HuH-7.5 (cell line): ENCODE measurements at regions not wholly inside any gene's neighbourhood (a gene's known extent, or its start where the extent isn't known, plus 50 kb on each side); places are given as distances from the start of the nearest gene placed in this dataset.

Experiments
- DNase-seq: peaks from one replicate; pipeline ENCODE4 v3.0.0; 2011; ENCODE audit warnings: low spot score

GRCh38 chr12:107891967-107892366 is 117.5 kb downstream of the ASCL4 start:
- no peak for DNase-seq

- no peak for DNase-seq
These were observed 120.1 kb downstream of the ASCL4 start for GRCh38 chr12:107894589-107894988.

- no peak for DNase-seq
These were observed 121.5 kb downstream of the ASCL4 start for GRCh38 chr12:107895966-107896365.

- DNase-seq, result no peak
These were observed 126.1 kb downstream of the ASCL4 start for GRCh38 chr12:107900588-107900987.

DNA sequence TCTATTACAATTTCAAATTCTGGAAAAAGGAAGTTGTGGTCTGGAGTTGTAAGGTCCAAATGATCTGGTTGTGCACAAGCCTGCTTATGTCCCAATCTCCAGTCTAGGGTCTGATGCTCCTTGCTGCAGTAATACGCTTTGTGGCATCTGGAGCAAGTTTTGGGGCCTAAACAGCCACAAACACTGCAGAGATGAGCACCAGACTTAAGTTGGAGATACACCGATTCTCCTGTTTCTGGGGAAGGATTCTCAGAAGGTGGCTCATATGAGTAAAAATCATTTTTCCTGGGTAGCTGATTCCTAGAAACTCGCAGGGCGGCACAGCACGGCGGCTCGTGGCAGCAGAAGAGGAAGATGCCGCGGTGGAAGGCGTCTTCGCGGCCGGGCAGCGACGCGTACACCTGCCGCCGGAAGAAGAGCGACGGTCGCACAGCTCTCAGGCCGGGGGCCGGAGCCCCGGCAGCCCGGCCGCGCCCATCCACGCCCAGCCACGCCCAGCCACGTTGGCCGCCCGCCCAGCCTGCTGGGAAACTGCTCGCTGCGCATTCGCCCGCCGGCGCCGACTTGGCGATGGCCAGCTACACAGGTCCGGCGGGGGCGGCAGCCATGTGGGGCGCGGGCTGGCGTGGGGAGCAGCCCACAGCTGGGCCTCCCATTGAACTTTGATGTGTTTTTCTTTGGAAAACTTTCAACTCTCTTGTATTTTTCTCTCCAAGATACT is 129.0 kb downstream of the ASCL4 start:
- no peak for DNase-seq

DNA sequence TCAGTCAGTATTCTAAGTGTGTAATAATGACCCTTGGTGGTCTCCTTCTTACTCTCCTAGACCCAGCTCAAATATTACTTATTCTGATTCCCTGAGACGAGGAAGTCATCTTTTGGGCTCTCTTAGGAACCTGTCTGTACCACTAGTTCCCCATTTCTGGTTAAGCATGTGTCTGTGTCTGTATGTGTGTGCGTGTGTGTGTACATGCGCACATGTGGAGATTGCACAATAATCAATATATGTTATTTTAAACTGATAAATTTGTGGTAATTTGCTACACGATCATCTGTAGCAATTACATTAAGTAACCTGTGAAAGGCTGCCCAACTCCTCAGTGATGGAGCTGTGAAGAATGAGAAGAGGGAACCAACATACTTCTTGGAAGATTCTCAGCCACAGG is 132.2 kb downstream of the ASCL4 start:
- no peak for DNase-seq

GRCh38 chr12:107912421-107913004 is 138.0 kb downstream of the ASCL4 start:
- DNase-seq, result peak; percentile 30

- no peak for DNase-seq
These were observed 140.0 kb downstream of the ASCL4 start for GRCh38 chr12:107914460-107914977.

DNA sequence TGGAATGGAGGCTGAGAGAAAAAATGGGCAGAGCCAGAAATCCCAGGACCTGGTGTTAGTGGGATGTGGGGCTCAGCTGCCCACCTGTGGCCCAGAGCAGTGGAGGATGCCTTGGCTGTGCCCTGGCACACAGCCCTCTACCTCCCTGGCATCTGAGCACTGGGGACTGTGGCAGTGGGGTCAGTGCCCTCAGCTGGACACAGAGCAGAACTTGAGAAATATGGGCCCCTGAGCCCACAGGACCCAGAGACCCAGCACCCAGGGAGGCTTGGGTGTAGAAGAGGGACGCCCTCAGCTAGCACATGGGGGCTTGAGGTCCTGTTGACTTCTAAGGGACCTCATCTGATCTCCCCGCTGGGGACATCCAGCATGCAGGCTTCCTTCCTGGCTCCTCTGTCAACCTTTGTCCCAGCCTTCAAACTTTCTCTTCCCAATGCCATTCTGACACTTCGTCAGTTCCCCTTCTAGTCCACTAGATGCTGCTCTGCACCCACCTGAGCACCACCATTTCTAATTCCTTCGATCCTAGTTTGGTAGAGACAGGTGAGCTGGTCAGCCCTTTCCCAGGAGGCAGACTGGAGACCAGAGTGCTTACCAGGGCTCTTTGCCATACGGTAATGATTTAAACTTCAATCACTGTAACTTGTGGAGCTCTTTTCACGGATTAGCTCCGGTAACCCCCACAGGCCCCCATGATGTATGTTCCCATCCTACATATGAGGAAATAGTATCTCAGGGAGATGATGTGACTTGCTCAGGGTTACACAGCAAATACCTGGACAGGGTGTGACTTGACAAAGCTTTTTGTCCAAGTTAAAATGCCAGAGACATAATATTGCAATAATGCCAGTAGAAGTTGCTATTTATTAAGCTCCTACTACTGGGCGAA is 143.7 kb downstream of the ASCL4 start:
- peak; percentile 34 for DNase-seq

DNA sequence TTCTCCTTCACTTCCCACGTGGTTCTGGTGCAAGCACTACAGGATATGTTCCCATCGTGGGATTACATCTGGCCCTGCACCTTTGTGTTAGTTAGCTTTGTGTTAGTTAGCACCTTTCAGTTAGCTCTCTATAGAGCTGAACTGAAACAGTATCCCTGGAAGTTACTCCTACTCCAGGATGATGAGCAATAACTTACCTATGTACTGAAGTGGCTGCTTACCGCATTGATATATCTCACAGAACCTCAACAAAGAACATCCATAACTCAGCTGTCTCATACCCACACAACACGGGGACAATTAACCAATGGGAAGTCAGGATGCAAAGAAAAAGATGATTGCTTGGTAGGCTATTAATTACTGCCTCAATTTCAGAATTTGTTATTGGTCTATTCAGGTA is 146.6 kb downstream of the ASCL4 start:
- no peak for DNase-seq

GRCh38 chr12:107925125-107925524 is 150.6 kb downstream of the ASCL4 start:
- no peak for DNase-seq

- DNase-seq, result no peak
These were observed 154.9 kb downstream of the ASCL4 start for GRCh38 chr12:107929436-107929835.

DNA sequence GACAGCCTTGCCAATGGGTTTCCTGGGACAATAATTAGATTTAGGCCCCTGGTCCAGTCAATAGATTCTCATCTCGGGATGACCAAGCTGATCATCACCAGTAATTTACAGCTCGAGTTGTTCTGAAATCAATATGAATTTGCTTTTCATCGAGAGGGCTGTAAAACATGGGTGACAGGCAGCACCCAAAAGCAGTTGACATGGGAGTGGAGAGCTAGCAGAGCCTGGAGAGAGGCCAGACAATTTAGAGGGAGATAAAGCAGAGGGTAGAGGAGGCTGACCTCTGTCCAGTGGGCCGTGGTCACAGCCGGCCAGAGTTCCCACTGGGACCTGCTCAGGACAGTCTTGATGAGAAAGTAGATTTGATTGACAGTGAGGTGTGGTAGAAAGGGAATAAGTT is 157.3 kb downstream of the ASCL4 start:
- DNase-seq, result no peak

DNA sequence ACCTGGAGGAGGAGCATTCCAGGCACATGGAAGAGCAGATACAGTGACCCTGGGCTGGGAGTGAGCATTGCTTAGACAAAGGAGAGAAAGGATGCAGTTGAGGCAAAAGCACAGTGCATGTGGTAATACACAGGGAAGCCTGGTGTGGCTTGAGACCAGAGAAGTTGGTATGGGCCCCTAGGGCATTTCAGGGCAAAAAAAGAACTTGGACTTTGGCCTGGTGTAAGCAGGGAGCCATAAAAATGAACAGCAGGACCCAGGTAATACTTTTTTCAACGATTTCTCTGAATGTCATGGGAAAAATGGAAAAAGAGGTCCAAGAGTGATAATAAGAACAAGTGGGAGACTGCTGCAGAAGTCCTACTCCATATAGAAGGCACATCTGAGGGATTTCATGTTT is 163.9 kb downstream of the ASCL4 start:
- no peak for DNase-seq

GRCh38 chr12:107948391-107948945 is 174.0 kb downstream of the ASCL4 start:
- DNase-seq, result no peak

GRCh38 chr12:107951024-107951423 is 176.5 kb downstream of the ASCL4 start:
- no peak for DNase-seq

DNA sequence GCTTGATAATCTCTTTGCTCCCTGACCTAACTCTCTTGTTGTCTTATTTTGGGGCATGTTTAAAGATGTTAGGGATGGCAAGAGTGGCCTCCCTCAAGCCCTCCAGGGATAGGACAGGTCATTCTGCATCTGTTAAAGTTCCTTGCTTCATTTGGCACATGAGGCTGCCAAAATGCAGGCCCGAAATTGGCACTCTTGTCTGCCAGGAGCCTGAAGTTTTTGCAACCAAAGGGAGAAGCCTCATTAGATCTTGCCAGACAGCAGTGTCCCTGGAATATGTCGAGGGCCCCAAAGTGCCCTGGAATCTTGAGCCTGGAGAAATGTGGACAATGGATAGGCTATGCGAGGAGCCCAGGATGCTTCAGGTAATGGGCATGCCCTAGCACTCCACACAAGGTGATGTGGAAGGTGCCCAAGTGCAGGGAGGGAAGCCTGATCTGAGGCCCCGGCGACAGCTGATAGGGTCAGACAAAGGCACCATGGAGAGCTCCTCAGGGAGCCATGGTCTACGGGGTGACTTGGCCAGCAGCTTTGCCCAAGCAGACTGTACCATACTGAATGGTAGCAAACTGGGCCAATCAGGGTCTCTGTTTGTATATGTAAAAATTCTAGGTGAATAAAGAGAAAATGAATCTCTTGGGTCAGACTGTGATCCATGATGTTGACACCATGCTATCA is 173.0 kb upstream of the WSCD2 start:
- DNase-seq, result no peak

- no peak for DNase-seq
These were observed 171.6 kb upstream of the WSCD2 start for GRCh38 chr12:107957459-107957858.

GRCh38 chr12:107963635-107964034 is 165.5 kb upstream of the WSCD2 start:
- DNase-seq, result no peak

GRCh38 chr12:107967170-107967569 is 161.9 kb upstream of the WSCD2 start:
- DNase-seq, result no peak

- DNase-seq, result no peak
These were observed 155.1 kb upstream of the WSCD2 start for GRCh38 chr12:107973950-107974349.

GRCh38 chr12:107976331-107976730 is 152.8 kb upstream of the WSCD2 start:
- no peak for DNase-seq
